GM19328 (cell line): ENCODE measurements at regions not wholly inside any gene's neighbourhood (a gene's known extent, or its start where the extent isn't known, plus 50 kb on each side); places are given as distances from the start of the nearest gene placed in this dataset.
"Not testable (repeated sequence)": the region's sequence is repeated elsewhere in the genome, so short reads cannot be mapped to it uniquely, and the experiment has no call there.

Experiments used
- ATAC-seq: cut with Tn5 transposase; IDR thresholded peaks from one replicate; pipeline ENCODE4 v1.9.1; 2021; ENCODE audit warnings: mild to moderate bottlenecking, moderate library complexity; ENCODE audit not compliant: unreplicated experiment

- no peak for ATAC-seq
Observed at GRCh38 chr2:3039188-3040065, 338.2 kb downstream of the EIPR1 start.

- ATAC-seq: no peak
Observed at GRCh38 chr2:3038636-3039035, 339.0 kb downstream of the EIPR1 start.

GRCh38 chr2:3037196-3038194 lies 340.1 kb downstream of the EIPR1 start:
- no peak for ATAC-seq

GRCh38 chr2:3036432-3037125 lies 341.0 kb downstream of the EIPR1 start:
- no peak for ATAC-seq

- no peak for ATAC-seq
Observed at GRCh38 chr2:3035385-3036050, 342.1 kb downstream of the EIPR1 start.

- ATAC-seq: no peak
Observed at GRCh38 chr2:3034856-3035255, 342.8 kb downstream of the EIPR1 start.

- no peak for ATAC-seq
Observed at GRCh38 chr2:3034396-3034795, 343.2 kb downstream of the EIPR1 start.

GRCh38 chr2:3033315-3033714 lies 344.3 kb downstream of the EIPR1 start:
- ATAC-seq: no peak

GRCh38 chr2:3030791-3031190 lies 346.8 kb downstream of the EIPR1 start:
- not testable (repeated sequence) for ATAC-seq

- no peak for ATAC-seq
Observed at GRCh38 chr2:3025984-3026383, 351.6 kb downstream of the EIPR1 start.

- ATAC-seq: no peak
Observed at GRCh38 chr2:3025261-3025660, 352.4 kb downstream of the EIPR1 start.

- ATAC-seq: no peak
Observed at GRCh38 chr2:3024401-3024935, 353.1 kb downstream of the EIPR1 start.

GRCh38 chr2:3023531-3023930 lies 354.1 kb downstream of the EIPR1 start:
- ATAC-seq: no peak

GRCh38 chr2:3022841-3023372 lies 354.7 kb downstream of the EIPR1 start:
- ATAC-seq: no peak

GRCh38 chr2:3021720-3022119 lies 355.9 kb downstream of the EIPR1 start:
- ATAC-seq: no peak

GRCh38 chr2:3010001-3010400 lies 367.6 kb downstream of the EIPR1 start:
- no peak for ATAC-seq

GRCh38 chr2:3009483-3009882 lies 368.1 kb downstream of the EIPR1 start:
- ATAC-seq: no peak

- no peak for ATAC-seq
Observed at GRCh38 chr2:3009005-3009404, 368.6 kb downstream of the EIPR1 start.

GRCh38 chr2:3008561-3008960 lies 369.1 kb downstream of the EIPR1 start:
- no peak for ATAC-seq

- no peak for ATAC-seq
Observed at GRCh38 chr2:3007135-3007534, 370.5 kb downstream of the EIPR1 start.
